ENCODE measurements at regions not wholly inside any gene's neighbourhood (a gene's known extent, or its start where the extent isn't known, plus 50 kb on each side); places are given as distances from the start of the nearest gene placed in this dataset.

- Histone ChIP-seq H3K27ac (no peak overlapping the region), H3K36me3 (no peaks in the 10 kb centered on the region), H3K27me3 (no peaks in the 10 kb centered on the region), H3K4me1 (no peaks in the 10 kb centered on the region), H3K4me3 (no peak overlapping the region), H3K9me3 (no peaks in the 10 kb centered on the region)
- intact Hi-C loops (cut with DNase I; ENCODE audit: low total_unique reads) = no loop called here
- no peak for DNase-seq
- TF ChIP-seq CTCF (IDR thresholded peaks at IDR 0.05) = no peak
These were observed 561.6 kb upstream of the CDH8 start for GRCh38 chr16:62597875-62598274.

- H3K9me3 ChIP-seq = no peaks in the 10 kb centered on the region
- TF ChIP-seq CTCF (IDR thresholded peaks at IDR 0.05) = no peak
- no peaks in the 10 kb centered on the region for H3K4me1 ChIP-seq
- H3K27me3 ChIP-seq = no peaks in the 10 kb centered on the region
- no peaks in the 10 kb centered on the region for H3K36me3 ChIP-seq
- no peak overlapping the region for H3K4me3 ChIP-seq
- no peak overlapping the region for H3K27ac ChIP-seq
- intact Hi-C loops (cut with DNase I; ENCODE audit: low total_unique reads) = no loop called here
- no peak for DNase-seq
These were observed 560.3 kb upstream of the CDH8 start for GRCh38 chr16:62596584-62596983.

DNA sequence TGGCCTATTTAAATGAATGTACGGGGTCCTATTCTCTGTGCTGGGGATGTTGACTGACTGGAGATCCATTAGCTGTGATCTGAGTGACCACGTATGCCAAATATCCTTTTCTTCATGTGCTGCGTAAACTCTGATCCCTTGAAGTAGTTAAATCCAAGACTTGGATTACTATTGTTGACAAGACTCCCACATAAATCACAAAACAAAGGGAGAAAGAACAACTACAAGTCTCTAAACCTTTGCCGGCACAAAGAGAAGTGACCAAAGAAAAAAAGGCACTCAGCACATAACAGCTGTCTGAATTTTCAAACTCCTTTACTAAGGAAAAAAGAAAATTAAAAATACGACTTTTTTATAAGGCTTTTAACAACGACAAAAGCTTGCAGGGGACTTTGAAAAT, 559.9 kb upstream of the CDH8 start:
- no peak for TF ChIP-seq CTCF (IDR thresholded peaks at IDR 0.05)
- H3K27me3 ChIP-seq = no peaks in the 10 kb centered on the region
- H3K36me3 ChIP-seq = no peaks in the 10 kb centered on the region
- H3K4me3 ChIP-seq = no peak overlapping the region
- no peak for DNase-seq
- no peaks in the 10 kb centered on the region for H3K9me3 ChIP-seq
- intact Hi-C loops (cut with DNase I; ENCODE audit: low total_unique reads) = no loop called here
- H3K27ac ChIP-seq = no peak overlapping the region
- no peaks in the 10 kb centered on the region for H3K4me1 ChIP-seq

GRCh38 chr16:62586128-62586862, 550.1 kb upstream of the CDH8 start:
- TF ChIP-seq CTCF (IDR thresholded peaks at IDR 0.05) = no peak
- no peaks in the 10 kb centered on the region for H3K9me3 ChIP-seq
- H3K27ac ChIP-seq = no peak overlapping the region
- intact Hi-C loops (cut with DNase I; ENCODE audit: low total_unique reads) = no loop called here
- H3K27me3 ChIP-seq = no peaks in the 10 kb centered on the region
- H3K36me3 ChIP-seq = no peaks in the 10 kb centered on the region
- no peak for DNase-seq
- no peak overlapping the region for H3K4me3 ChIP-seq
- H3K4me1 ChIP-seq = no peaks in the 10 kb centered on the region

DNA sequence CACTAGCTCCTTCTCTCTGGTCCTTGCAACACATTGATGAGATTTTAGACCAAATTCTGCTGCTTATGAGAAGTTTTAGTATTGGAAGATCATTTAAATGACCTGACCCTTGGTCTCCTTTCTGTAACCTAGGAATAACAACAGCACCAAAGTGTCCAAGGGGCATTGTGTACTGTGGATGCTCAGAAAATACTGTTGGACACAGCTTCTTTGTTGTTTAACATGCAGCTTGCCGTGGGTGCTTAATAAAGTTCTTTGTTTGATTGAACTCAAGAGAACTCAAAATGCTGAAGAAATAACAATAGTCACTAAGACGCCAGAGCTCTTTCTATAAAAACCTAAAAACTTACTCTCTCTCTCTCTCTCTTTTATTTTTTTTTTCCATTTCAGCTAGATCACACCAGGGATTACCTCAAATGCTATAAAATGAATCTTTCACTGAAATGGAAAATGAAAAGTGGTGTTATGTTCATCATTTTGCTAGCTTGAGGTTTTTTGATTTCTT, 548.9 kb upstream of the CDH8 start:
- no peak for DNase-seq
- H3K27ac ChIP-seq = no peak overlapping the region
- intact Hi-C loops (cut with DNase I; ENCODE audit: low total_unique reads) = no loop called here

More for the DNA sequence above, 548.9 kb upstream of the CDH8 start:
- H3K36me3 ChIP-seq = no peaks in the 10 kb centered on the region
- no peaks in the 10 kb centered on the region for H3K4me1 ChIP-seq
- TF ChIP-seq CTCF (IDR thresholded peaks at IDR 0.05) = no peak
- no peak overlapping the region for H3K4me3 ChIP-seq
- H3K27me3 ChIP-seq = no peaks in the 10 kb centered on the region
- H3K9me3 ChIP-seq = no peaks in the 10 kb centered on the region

All from tibial artery (tissue), 4 donors.